Loucy (cell line): ENCODE measurements at regions not wholly inside any gene's neighbourhood (a gene's known extent, or its start where the extent isn't known, plus 50 kb on each side); places are given as distances from the start of the nearest gene placed in this dataset.

ENCODE experiments used
- CTCF ChIP-seq: fragments of 200-600 bp; sonication (generic); conservative IDR thresholded peaks from 2 replicates; pipeline ENCODE4 v1.5.1; 2014; ENCODE audit warnings: mild to moderate bottlenecking, antibody characterized with exemption, low read length
- EZH2phosphoT487 ChIP-seq: fragments of 200-600 bp; IDR thresholded peaks from 2 replicates; pipeline ENCODE4 v1.6.1; 2018; ENCODE audit warnings: antibody characterized with exemption, mild to moderate bottlenecking, moderate library complexity, borderline replicate concordance

- TF ChIP-seq CTCF (no peak), EZH2phosphoT487 (no peak)
Measured at GRCh38 chr7:145928937-145929336, 187.7 kb upstream of the CNTNAP2 start.
